HFF-Myc (cell line): ENCODE measurements at regions not wholly inside any gene's neighbourhood (a gene's known extent, or its start where the extent isn't known, plus 50 kb on each side); places are given as distances from the start of the nearest gene placed in this dataset.

ENCODE experiments used
- DNase-seq: peaks from one replicate; pipeline ENCODE4 v3.0.0-alpha.2; 2011; ENCODE audit warnings: low read depth; ENCODE audit errors: extremely low read depth
- H3K4me3 ChIP-seq: replicated peaks from 2 replicates; pipeline ENCODE4 v1.5.1; 2011; ENCODE audit warnings: low read depth, mild to moderate bottlenecking, control low read depth, low read length
- CTCF ChIP-seq: IDR thresholded peaks from 2 replicates; pipeline ENCODE4 v1.5.1; 2012; ENCODE audit warnings: mild to moderate bottlenecking, low read depth, low read length, control low read depth; ENCODE audit errors: missing control alignments

- no peak overlapping the region for H3K4me3 ChIP-seq
- peak; percentile 87 for TF ChIP-seq CTCF
- DNase-seq = no peak
Observed at GRCh38 chr2:126971481-126972278, 73.0 kb downstream of the TEX51 start.

GRCh38 chr2:126972279-126972626 lies 73.6 kb downstream of the TEX51 start:
- no peak overlapping the region for H3K4me3 ChIP-seq
- TF ChIP-seq CTCF = no peak
- DNase-seq = no peak

GRCh38 chr2:126973745-126974144 lies 75.1 kb downstream of the TEX51 start:
- no peak for TF ChIP-seq CTCF
- no peak for DNase-seq
- no peak overlapping the region for H3K4me3 ChIP-seq

GRCh38 chr2:126975671-126976655 lies 77.3 kb downstream of the TEX51 start:
- no peak for DNase-seq
- H3K4me3 ChIP-seq = no peak overlapping the region
- no peak for TF ChIP-seq CTCF

- no peak for TF ChIP-seq CTCF
- no peak for DNase-seq
- no peak overlapping the region for H3K4me3 ChIP-seq
Observed at GRCh38 chr2:126976721-126977328, 78.1 kb downstream of the TEX51 start.

- H3K4me3 ChIP-seq = no peak overlapping the region
- no peak for DNase-seq
- no peak for TF ChIP-seq CTCF
Observed at GRCh38 chr2:126978333-126978732, 79.6 kb downstream of the TEX51 start.
